ENCODE measurements at regions not wholly inside any gene's neighbourhood (a gene's known extent, or its start where the extent isn't known, plus 50 kb on each side); places are given as distances from the start of the nearest gene placed in this dataset.

- H3K27me3 ChIP-seq (ENCODE audit: insufficient read depth, poor library complexity, severe bottlenecking): no peaks in the 10 kb centered on the region
- TF ChIP-seq POLR2AphosphoS5 (IDR thresholded peaks at IDR 0.05; ENCODE audit: low read depth): no peak
- TF ChIP-seq CTCF (IDR thresholded peaks at IDR 0.05; ENCODE audit: insufficient read depth, low read length): no peak
- no peak for TF ChIP-seq REST (IDR thresholded peaks at IDR 0.05; ENCODE audit: insufficient replicate concordance, low read depth)
- no peak for TF ChIP-seq GABPA (IDR thresholded peaks at IDR 0.05; ENCODE audit: low read depth)
- TF ChIP-seq SPI1 (IDR thresholded peaks at IDR 0.05; ENCODE audit: borderline replicate concordance, low read depth): no peak
- DNase-seq (ENCODE audit: low read depth in 1 of 2, low spot score in 1 of 2): no peak
- H3K4me3 ChIP-seq (replicated peaks; ENCODE audit: insufficient read depth, low read length): no peak overlapping the region
- no peak overlapping the region for H3K27ac ChIP-seq (replicated peaks)
Measured at GRCh38 chr1:199307496-199308264, 668.8 kb downstream of the PTPRC start.

GRCh38 chr1:199308349-199308846 is 669.6 kb downstream of the PTPRC start:
- TF ChIP-seq REST (IDR thresholded peaks at IDR 0.05; ENCODE audit: insufficient replicate concordance, low read depth): no peak
- TF ChIP-seq SPI1 (IDR thresholded peaks at IDR 0.05; ENCODE audit: borderline replicate concordance, low read depth): no peak
- no peak for TF ChIP-seq GABPA (IDR thresholded peaks at IDR 0.05; ENCODE audit: low read depth)
- TF ChIP-seq CTCF (IDR thresholded peaks at IDR 0.05; ENCODE audit: insufficient read depth, low read length): no peak
- TF ChIP-seq POLR2AphosphoS5 (IDR thresholded peaks at IDR 0.05; ENCODE audit: low read depth): no peak
- no peak for DNase-seq (ENCODE audit: low read depth in 1 of 2, low spot score in 1 of 2)
- Histone ChIP-seq H3K4me3 (replicated peaks; ENCODE audit: insufficient read depth, low read length) (no peak overlapping the region), H3K27ac (replicated peaks) (no peak overlapping the region), H3K27me3 (ENCODE audit: insufficient read depth, poor library complexity, severe bottlenecking) (no peaks in the 10 kb centered on the region)

GRCh38 chr1:199310708-199311107 is 671.9 kb downstream of the PTPRC start:
- Histone ChIP-seq H3K27me3 (ENCODE audit: insufficient read depth, poor library complexity, severe bottlenecking) (no peaks in the 10 kb centered on the region), H3K4me3 (replicated peaks; ENCODE audit: insufficient read depth, low read length) (no peak overlapping the region), H3K27ac (replicated peaks) (no peak overlapping the region)
- TF ChIP-seq REST (IDR thresholded peaks at IDR 0.05; ENCODE audit: insufficient replicate concordance, low read depth) (no peak), SPI1 (IDR thresholded peaks at IDR 0.05; ENCODE audit: borderline replicate concordance, low read depth) (no peak), POLR2AphosphoS5 (IDR thresholded peaks at IDR 0.05; ENCODE audit: low read depth) (no peak), CTCF (IDR thresholded peaks at IDR 0.05; ENCODE audit: insufficient read depth, low read length) (no peak), GABPA (IDR thresholded peaks at IDR 0.05; ENCODE audit: low read depth) (no peak)
- DNase-seq (ENCODE audit: low read depth in 1 of 2, low spot score in 1 of 2): no peak

Measured in HL-60 (cell line).